H9 (cell line): ENCODE measurements at regions not wholly inside any gene's neighbourhood (a gene's known extent, or its start where the extent isn't known, plus 50 kb on each side); places are given as distances from the start of the nearest gene placed in this dataset.

Experiments
- DNase-seq: peaks from one replicate; pipeline ENCODE4 v3.0.0-alpha.2; 2017
- H2AFZ ChIP-seq: one replicate; pipeline ENCODE4 v1.6.1; 2013; ENCODE audit warnings: mild to moderate bottlenecking, low read length, control low read depth, moderate library complexity
- H2AK5ac ChIP-seq: 2 replicates; pipeline ENCODE4 v1.6.1; 2013; ENCODE audit warnings: low read length, control low read depth, mixed read lengths; ENCODE audit not compliant: insufficient read length
- H2BK120ac ChIP-seq: one replicate; pipeline ENCODE4 v1.6.1; 2013; ENCODE audit warnings: low read depth, mild to moderate bottlenecking, low read length, control low read depth, inconsistent platforms; ENCODE audit not compliant: poor library complexity, severe bottlenecking
- H2BK12ac ChIP-seq: 2 replicates; pipeline ENCODE4 v1.6.1; 2013; ENCODE audit warnings: low read length, control low read depth, mixed read lengths, low read depth; ENCODE audit not compliant: insufficient read length
- H2BK15ac ChIP-seq: 2 replicates; pipeline ENCODE4 v1.6.1; 2013; ENCODE audit warnings: low read depth, low read length, control low read depth
- H2BK20ac ChIP-seq: one replicate; pipeline ENCODE4 v1.6.1; 2013; ENCODE audit warnings: low read depth, mild to moderate bottlenecking, low read length, control low read depth, inconsistent platforms; ENCODE audit not compliant: poor library complexity, severe bottlenecking
- H2BK5ac ChIP-seq: 2 replicates; pipeline ENCODE4 v1.6.1; 2013; ENCODE audit warnings: low read length, control low read depth, mixed read lengths; ENCODE audit not compliant: insufficient read length
- H3K14ac ChIP-seq: 2 replicates; pipeline ENCODE4 v1.6.1; 2013; ENCODE audit warnings: low read length, control low read depth; ENCODE audit not compliant: insufficient read depth
- H3K18ac ChIP-seq: 2 replicates; pipeline ENCODE4 v1.6.1; 2013; ENCODE audit warnings: low read depth, mild to moderate bottlenecking, mixed read lengths, low read length, control low read depth; ENCODE audit not compliant: insufficient read length
- H3K23ac ChIP-seq: 2 replicates; pipeline ENCODE4 v1.6.1; 2013; ENCODE audit warnings: low read length, control low read depth, mixed read lengths, low read depth; ENCODE audit not compliant: insufficient read length
- H3K23me2 ChIP-seq: 2 replicates; pipeline ENCODE4 v1.6.1; 2013; ENCODE audit warnings: low read depth, mild to moderate bottlenecking, mixed read lengths, low read length, control low read depth; ENCODE audit not compliant: insufficient read length, poor library complexity, severe bottlenecking
- H3K27ac ChIP-seq: 2 replicates; pipeline ENCODE4 v1.5.1; 2013; ENCODE audit warnings: low read length, control low read depth, mixed read lengths, low read depth; ENCODE audit not compliant: insufficient read length
- H3K27me3 ChIP-seq: 2 replicates; pipeline ENCODE4 v1.6.1; 2013; ENCODE audit warnings: low read length, control low read depth, inconsistent platforms; ENCODE audit not compliant: insufficient read depth
- H3K4ac ChIP-seq: 2 replicates; pipeline ENCODE4 v1.6.1; 2013; ENCODE audit warnings: low read depth, mild to moderate bottlenecking, control low read depth, inconsistent platforms, low read length, moderate library complexity
- H3K4me1 ChIP-seq: 2 replicates; pipeline ENCODE4 v1.6.1; 2013; ENCODE audit warnings: low read length, control low read depth, inconsistent platforms; ENCODE audit not compliant: insufficient read depth
- H3K4me2 ChIP-seq: 2 replicates; pipeline ENCODE4 v1.6.1; 2013; ENCODE audit warnings: low read length, control low read depth, mixed read lengths; ENCODE audit not compliant: insufficient read length, insufficient read depth
- H3K56ac ChIP-seq: 2 replicates; pipeline ENCODE4 v1.6.1; 2013; ENCODE audit warnings: low read depth, mild to moderate bottlenecking, mixed read lengths, low read length, control low read depth; ENCODE audit not compliant: insufficient read length
- H3K79me1 ChIP-seq: 2 replicates; pipeline ENCODE4 v1.6.1; 2013; ENCODE audit warnings: low read depth, mild to moderate bottlenecking, moderate library complexity, low read length, control low read depth, inconsistent platforms; ENCODE audit not compliant: insufficient read depth, poor library complexity, severe bottlenecking
- H3K79me2 ChIP-seq: 2 replicates; pipeline ENCODE4 v1.6.1; 2013; ENCODE audit warnings: low read length, control low read depth, inconsistent platforms; ENCODE audit not compliant: insufficient read depth
- H3K9ac ChIP-seq: 2 replicates; pipeline ENCODE4 v1.6.1; 2013; ENCODE audit warnings: low read length, control low read depth, mixed read lengths; ENCODE audit not compliant: insufficient read length; ENCODE audit errors: extremely low read depth
- H3K9me3 ChIP-seq: one replicate; pipeline ENCODE4 v1.6.1; 2013; ENCODE audit warnings: low read depth, low read length, inconsistent platforms; ENCODE audit not compliant: control insufficient read depth
- H3T11ph ChIP-seq: one replicate; pipeline ENCODE4 v1.6.1; 2013; ENCODE audit warnings: mild to moderate bottlenecking, low read length, control low read depth, inconsistent platforms
- H4K20me1 ChIP-seq: one replicate; pipeline ENCODE4 v1.6.1; 2013; ENCODE audit not compliant: control insufficient read depth, insufficient read length, insufficient read depth
- H4K5ac ChIP-seq: 2 replicates; pipeline ENCODE4 v1.6.1; 2013; ENCODE audit warnings: low read depth, mild to moderate bottlenecking, mixed read lengths, low read length, control low read depth; ENCODE audit not compliant: insufficient read length
- H4K8ac ChIP-seq: replicated peaks from 2 replicates; pipeline ENCODE4 v1.6.1; 2013; ENCODE audit warnings: low read length, control low read depth, mixed read lengths, low read depth; ENCODE audit not compliant: insufficient read length
- H4K91ac ChIP-seq: 2 replicates; pipeline ENCODE4 v1.6.1; 2013; ENCODE audit warnings: low read depth, mild to moderate bottlenecking, moderate library complexity, mixed read lengths, low read length, control low read depth; ENCODE audit not compliant: insufficient read length
- H3K27ac Mint-ChIP-seq, 3 experiments: 2 replicates in 2 of 3; 3 replicates in 1 of 3; pipeline ENCODE4 v1.8.0; 2020 to 2021; ENCODE audit warnings: mixed read lengths in 3 of 3, mild to moderate bottlenecking in 1 of 3, moderate library complexity in 1 of 3
- H3K27me3 Mint-ChIP-seq: 2 replicates; pipeline ENCODE4 v1.8.0; 2021; ENCODE audit warnings: low read depth, mild to moderate bottlenecking, moderate library complexity, mixed read lengths
- H3K36me3 Mint-ChIP-seq, 3 experiments: 2 replicates in 2 of 3; 3 replicates in 1 of 3; pipeline ENCODE4 v1.8.0; 2020 to 2021; ENCODE audit warnings: low read depth in 3 of 3, mixed read lengths in 3 of 3; ENCODE audit not compliant: insufficient read depth in 1 of 3
- H3K4me1 Mint-ChIP-seq, 2 experiments: 2 replicates each; pipeline ENCODE4 v1.8.0; 2020; ENCODE audit warnings: mixed read lengths in 2 of 2
- H3K4me3 Mint-ChIP-seq, 2 experiments: 2 replicates in 1 of 2; 3 replicates in 1 of 2; pipeline ENCODE4 v1.8.0; 2020 to 2021; ENCODE audit warnings: mild to moderate bottlenecking in 2 of 2, mixed read lengths in 2 of 2, moderate library complexity in 1 of 2
- H3K9me3 Mint-ChIP-seq, 2 experiments: 2 replicates in 1 of 2; 3 replicates in 1 of 2; pipeline ENCODE4 v1.8.0; 2020; ENCODE audit warnings: mild to moderate bottlenecking in 2 of 2, mixed read lengths in 2 of 2, moderate library complexity in 1 of 2
- CTCF ChIP-seq: fragments of 200-600 bp; sonication (generic); conservative IDR thresholded peaks from 3 replicates; pipeline ENCODE4 v1.8.0; 2021; ENCODE audit warnings: antibody characterized with exemption, mild to moderate bottlenecking
- WGBS: extraction: QIAGEN DNeasy Blood & Tissue Kit; methylation state at CpG from one replicate; pipeline ENCODE4 v1.1.7; 2013; ENCODE audit warnings: missing lambda C conversion rate, low lambda C conversion rate, mixed read lengths; ENCODE audit not compliant: insufficient read length; ENCODE audit errors: extremely low coverage; 5-methylcytosine and 5-hydroxymethylcytosine counted together

- DNase-seq = no peak
Measured at GRCh38 chr12:81863406-81863805, 104.3 kb upstream of the PPFIA2 start.

More at GRCh38 chr12:81863406-81863805, 104.3 kb upstream of the PPFIA2 start:
- H3K27ac ChIP-seq = no peak overlapping the region
- no peaks in the 10 kb centered on the region for H3K23me2 ChIP-seq
- no peak overlapping the region for H2BK5ac ChIP-seq
- no peak overlapping the region for H3K14ac ChIP-seq
- H4K91ac ChIP-seq = no peak overlapping the region
- H4K5ac ChIP-seq = no peak overlapping the region
- H4K20me1 ChIP-seq = no peaks in the 10 kb centered on the region
- H3K79me2 ChIP-seq = no peaks in the 10 kb centered on the region
- H2AFZ ChIP-seq = no peak overlapping the region
- WGBS = no CpG with 5 or more reads among the region's 1 CpG
- Mint-ChIP-seq H3K27ac (0 out of 7 replicates have a peak overlapping the region, but pooled peaks of 2 of the 3 experiments have one; percentile 28 to 46), H3K36me3 (no peaks in the 10 kb centered on the region), H3K4me1 (peaks cover 7 to 10% of the 10 kb centered on the region in 2 experiments), H3K27me3 (no peaks in the 10 kb centered on the region), H3K9me3 (no peaks in the 10 kb centered on the region), H3K4me3 (no peak overlapping the region)
- no peak overlapping the region for H3K4ac ChIP-seq
- H3T11ph ChIP-seq = no peak overlapping the region
- no peak overlapping the region for H3K18ac ChIP-seq
- H3K9ac ChIP-seq = no peak overlapping the region
- no peaks in the 10 kb centered on the region for H3K4me1 ChIP-seq
- H4K8ac ChIP-seq = no peak overlapping the region
- H2BK20ac ChIP-seq = no peak overlapping the region
- no peak overlapping the region for H2BK120ac ChIP-seq
- H3K9me3 ChIP-seq = no peaks in the 10 kb centered on the region
- no peak for TF ChIP-seq CTCF
- H2BK15ac ChIP-seq = no peak overlapping the region
- no peaks in the 10 kb centered on the region for H3K79me1 ChIP-seq
- H3K56ac ChIP-seq = no peak overlapping the region
- H3K27me3 ChIP-seq = no peaks in the 10 kb centered on the region
- H2AK5ac ChIP-seq = no peak overlapping the region
- no peak overlapping the region for H3K4me2 ChIP-seq
- H2BK12ac ChIP-seq = no peak overlapping the region
- H3K23ac ChIP-seq = no peak overlapping the region
